H9 (cell line): ENCODE measurements at regions not wholly inside any gene's neighbourhood (a gene's known extent, or its start where the extent isn't known, plus 50 kb on each side); places are given as distances from the start of the nearest gene placed in this dataset.

Experiments
- DNase-seq: peaks from one replicate; pipeline ENCODE4 v3.0.0-alpha.2; 2017
- H2AFZ ChIP-seq: one replicate; pipeline ENCODE4 v1.6.1; 2013; ENCODE audit warnings: mild to moderate bottlenecking, low read length, control low read depth, moderate library complexity
- H2AK5ac ChIP-seq: 2 replicates; pipeline ENCODE4 v1.6.1; 2013; ENCODE audit warnings: low read length, control low read depth, mixed read lengths; ENCODE audit not compliant: insufficient read length
- H2BK120ac ChIP-seq: one replicate; pipeline ENCODE4 v1.6.1; 2013; ENCODE audit warnings: low read depth, mild to moderate bottlenecking, low read length, control low read depth, inconsistent platforms; ENCODE audit not compliant: poor library complexity, severe bottlenecking
- H2BK12ac ChIP-seq: 2 replicates; pipeline ENCODE4 v1.6.1; 2013; ENCODE audit warnings: low read length, control low read depth, mixed read lengths, low read depth; ENCODE audit not compliant: insufficient read length
- H2BK15ac ChIP-seq: 2 replicates; pipeline ENCODE4 v1.6.1; 2013; ENCODE audit warnings: low read depth, low read length, control low read depth
- H2BK20ac ChIP-seq: one replicate; pipeline ENCODE4 v1.6.1; 2013; ENCODE audit warnings: low read depth, mild to moderate bottlenecking, low read length, control low read depth, inconsistent platforms; ENCODE audit not compliant: poor library complexity, severe bottlenecking
- H2BK5ac ChIP-seq: 2 replicates; pipeline ENCODE4 v1.6.1; 2013; ENCODE audit warnings: low read length, control low read depth, mixed read lengths; ENCODE audit not compliant: insufficient read length
- H3K14ac ChIP-seq: 2 replicates; pipeline ENCODE4 v1.6.1; 2013; ENCODE audit warnings: low read length, control low read depth; ENCODE audit not compliant: insufficient read depth
- H3K18ac ChIP-seq: 2 replicates; pipeline ENCODE4 v1.6.1; 2013; ENCODE audit warnings: low read depth, mild to moderate bottlenecking, mixed read lengths, low read length, control low read depth; ENCODE audit not compliant: insufficient read length
- H3K23ac ChIP-seq: 2 replicates; pipeline ENCODE4 v1.6.1; 2013; ENCODE audit warnings: low read length, control low read depth, mixed read lengths, low read depth; ENCODE audit not compliant: insufficient read length
- H3K23me2 ChIP-seq: 2 replicates; pipeline ENCODE4 v1.6.1; 2013; ENCODE audit warnings: low read depth, mild to moderate bottlenecking, mixed read lengths, low read length, control low read depth; ENCODE audit not compliant: insufficient read length, poor library complexity, severe bottlenecking
- H3K27ac ChIP-seq: 2 replicates; pipeline ENCODE4 v1.5.1; 2013; ENCODE audit warnings: low read length, control low read depth, mixed read lengths, low read depth; ENCODE audit not compliant: insufficient read length
- H3K27me3 ChIP-seq: 2 replicates; pipeline ENCODE4 v1.6.1; 2013; ENCODE audit warnings: low read length, control low read depth, inconsistent platforms; ENCODE audit not compliant: insufficient read depth
- H3K4ac ChIP-seq: 2 replicates; pipeline ENCODE4 v1.6.1; 2013; ENCODE audit warnings: low read depth, mild to moderate bottlenecking, control low read depth, inconsistent platforms, low read length, moderate library complexity
- H3K4me1 ChIP-seq: 2 replicates; pipeline ENCODE4 v1.6.1; 2013; ENCODE audit warnings: low read length, control low read depth, inconsistent platforms; ENCODE audit not compliant: insufficient read depth
- H3K4me2 ChIP-seq: 2 replicates; pipeline ENCODE4 v1.6.1; 2013; ENCODE audit warnings: low read length, control low read depth, mixed read lengths; ENCODE audit not compliant: insufficient read length, insufficient read depth
- H3K56ac ChIP-seq: 2 replicates; pipeline ENCODE4 v1.6.1; 2013; ENCODE audit warnings: low read depth, mild to moderate bottlenecking, mixed read lengths, low read length, control low read depth; ENCODE audit not compliant: insufficient read length
- H3K79me1 ChIP-seq: 2 replicates; pipeline ENCODE4 v1.6.1; 2013; ENCODE audit warnings: low read depth, mild to moderate bottlenecking, moderate library complexity, low read length, control low read depth, inconsistent platforms; ENCODE audit not compliant: insufficient read depth, poor library complexity, severe bottlenecking
- H3K79me2 ChIP-seq: 2 replicates; pipeline ENCODE4 v1.6.1; 2013; ENCODE audit warnings: low read length, control low read depth, inconsistent platforms; ENCODE audit not compliant: insufficient read depth
- H3K9ac ChIP-seq: 2 replicates; pipeline ENCODE4 v1.6.1; 2013; ENCODE audit warnings: low read length, control low read depth, mixed read lengths; ENCODE audit not compliant: insufficient read length; ENCODE audit errors: extremely low read depth
- H3K9me3 ChIP-seq: one replicate; pipeline ENCODE4 v1.6.1; 2013; ENCODE audit warnings: low read depth, low read length, inconsistent platforms; ENCODE audit not compliant: control insufficient read depth
- H3T11ph ChIP-seq: one replicate; pipeline ENCODE4 v1.6.1; 2013; ENCODE audit warnings: mild to moderate bottlenecking, low read length, control low read depth, inconsistent platforms
- H4K20me1 ChIP-seq: one replicate; pipeline ENCODE4 v1.6.1; 2013; ENCODE audit not compliant: control insufficient read depth, insufficient read length, insufficient read depth
- H4K5ac ChIP-seq: 2 replicates; pipeline ENCODE4 v1.6.1; 2013; ENCODE audit warnings: low read depth, mild to moderate bottlenecking, mixed read lengths, low read length, control low read depth; ENCODE audit not compliant: insufficient read length
- H4K8ac ChIP-seq: replicated peaks from 2 replicates; pipeline ENCODE4 v1.6.1; 2013; ENCODE audit warnings: low read length, control low read depth, mixed read lengths, low read depth; ENCODE audit not compliant: insufficient read length
- H4K91ac ChIP-seq: 2 replicates; pipeline ENCODE4 v1.6.1; 2013; ENCODE audit warnings: low read depth, mild to moderate bottlenecking, moderate library complexity, mixed read lengths, low read length, control low read depth; ENCODE audit not compliant: insufficient read length
- H3K27ac Mint-ChIP-seq, 3 experiments: 2 replicates in 2 of 3; 3 replicates in 1 of 3; pipeline ENCODE4 v1.8.0; 2020 to 2021; ENCODE audit warnings: mixed read lengths in 3 of 3, mild to moderate bottlenecking in 1 of 3, moderate library complexity in 1 of 3
- H3K27me3 Mint-ChIP-seq: 2 replicates; pipeline ENCODE4 v1.8.0; 2021; ENCODE audit warnings: low read depth, mild to moderate bottlenecking, moderate library complexity, mixed read lengths
- H3K36me3 Mint-ChIP-seq, 3 experiments: 2 replicates in 2 of 3; 3 replicates in 1 of 3; pipeline ENCODE4 v1.8.0; 2020 to 2021; ENCODE audit warnings: low read depth in 3 of 3, mixed read lengths in 3 of 3; ENCODE audit not compliant: insufficient read depth in 1 of 3
- H3K4me1 Mint-ChIP-seq, 2 experiments: 2 replicates each; pipeline ENCODE4 v1.8.0; 2020; ENCODE audit warnings: mixed read lengths in 2 of 2
- H3K4me3 Mint-ChIP-seq, 2 experiments: 2 replicates in 1 of 2; 3 replicates in 1 of 2; pipeline ENCODE4 v1.8.0; 2020 to 2021; ENCODE audit warnings: mild to moderate bottlenecking in 2 of 2, mixed read lengths in 2 of 2, moderate library complexity in 1 of 2
- H3K9me3 Mint-ChIP-seq, 2 experiments: 2 replicates in 1 of 2; 3 replicates in 1 of 2; pipeline ENCODE4 v1.8.0; 2020; ENCODE audit warnings: mild to moderate bottlenecking in 2 of 2, mixed read lengths in 2 of 2, moderate library complexity in 1 of 2
- CTCF ChIP-seq: fragments of 200-600 bp; sonication (generic); conservative IDR thresholded peaks from 3 replicates; pipeline ENCODE4 v1.8.0; 2021; ENCODE audit warnings: antibody characterized with exemption, mild to moderate bottlenecking
- WGBS: extraction: QIAGEN DNeasy Blood & Tissue Kit; methylation state at CpG from one replicate; pipeline ENCODE4 v1.1.7; 2013; ENCODE audit warnings: missing lambda C conversion rate, low lambda C conversion rate, mixed read lengths; ENCODE audit not compliant: insufficient read length; ENCODE audit errors: extremely low coverage; 5-methylcytosine and 5-hydroxymethylcytosine counted together

GRCh38 chr13:80558074-80558473 is 217.1 kb upstream of the SPRY2 start:
- Histone ChIP-seq H4K8ac (no peak overlapping the region), H3K56ac (no peak overlapping the region), H3K4me2 (no peak overlapping the region), H4K91ac (no peak overlapping the region), H3K9me3 (no peaks in the 10 kb centered on the region), H4K5ac (no peak overlapping the region), H3K14ac (peak overlapping the region; percentile 71; the same call in 1 of the 2 replicates), H3K23ac (no peak overlapping the region), H2AFZ (no peak overlapping the region), H2BK5ac (no peak overlapping the region), H2BK15ac (no peak overlapping the region), H2BK120ac (no peak overlapping the region), H4K20me1 (no peaks in the 10 kb centered on the region), H3T11ph (no peak overlapping the region), H2BK12ac (no peak overlapping the region), H3K23me2 (no peaks in the 10 kb centered on the region), H3K79me1 (no peaks in the 10 kb centered on the region), H3K18ac (no peak overlapping the region), H3K9ac (no peak overlapping the region), H3K4ac (no peak overlapping the region), H3K27ac (no peak overlapping the region), H3K4me1 (peaks cover 1% of the 10 kb centered on the region; the same call in 1 of the 2 replicates), H3K27me3 (no peaks in the 10 kb centered on the region), H2BK20ac (no peak overlapping the region), H3K79me2 (no peaks in the 10 kb centered on the region), H2AK5ac (no peak overlapping the region)
- peaks cover 0 to 5% (median 0%) of the 10 kb centered on the region in 3 experiments; a peak in 2 of 7 replicates for H3K36me3 Mint-ChIP-seq
- H3K4me3 Mint-ChIP-seq: no peak overlapping the region
- no CpG with 5 or more reads among the region's 4 CpGs for WGBS
- no peak for DNase-seq
- no peaks in the 10 kb centered on the region for H3K27me3 Mint-ChIP-seq
- peaks cover 0 to 6% of the 10 kb centered on the region in 2 experiments; a peak in 2 of 5 replicates for H3K9me3 Mint-ChIP-seq
- peak overlapping the region; percentile 12 to 80 (median 63); a peak in 4 of 7 replicates for H3K27ac Mint-ChIP-seq
- H3K4me1 Mint-ChIP-seq: peaks cover 5 to 9% of the 10 kb centered on the region in 2 experiments
- TF ChIP-seq CTCF: no peak
